Psoas muscle (tissue), 7 donors: ENCODE measurements at regions not wholly inside any gene's neighbourhood (a gene's known extent, or its start where the extent isn't known, plus 50 kb on each side); places are given as distances from the start of the nearest gene placed in this dataset.

Experiments
- ATAC-seq, 4 donors: fragments of 200-7000 bp; cut with Tn5 transposase; one replicate each; pipeline ENCODE4 v1.9.1; 2020; ENCODE audit warnings: moderate library complexity in 3 of 4, mild to moderate bottlenecking in 2 of 4
- DNase-seq, 2 donors: peaks; one replicate each; pipeline ENCODE4 v3.0.0-alpha.2; 2020
- H3K27ac ChIP-seq: fragments of 200-600 bp; one replicate; pipeline ENCODE4 v1.8.0; 2022
- H3K27me3 ChIP-seq, 3 donors: fragments of 200-600 bp in 1 of 3; one replicate each; pipeline versions ENCODE4 v1.6.1 to v1.8.0; 2013 to 2022; ENCODE audit warnings: low read length in 2 of 3, mild to moderate bottlenecking in 2 of 3, moderate library complexity in 1 of 3; ENCODE audit not compliant: insufficient read depth in 3 of 3
- H3K36me3 ChIP-seq, 2 donors: fragments of 200-600 bp in 1 of 2; one replicate each; pipeline versions ENCODE4 v1.6.1 to v1.8.0; 2013 to 2022; ENCODE audit warnings: low read depth in 1 of 2, mild to moderate bottlenecking in 1 of 2, moderate library complexity in 1 of 2; ENCODE audit not compliant: insufficient read depth in 1 of 2
- H3K4me1 ChIP-seq: fragments of 200-600 bp; one replicate; pipeline ENCODE4 v1.8.0; 2022
- H3K4me3 ChIP-seq: fragments of 200-600 bp; one replicate; pipeline ENCODE4 v1.8.0; 2022; ENCODE audit warnings: mild to moderate bottlenecking
- H3K9me3 ChIP-seq: fragments of 200-600 bp; one replicate; pipeline ENCODE4 v1.8.0; 2022
- WGBS, 3 donors: extraction: QIAGEN DNeasy Blood & Tissue Kit; methylation state at CpG; one replicate each; pipeline versions ENCODE4 v1.1.6 to v1.1.7; 2013; 5-methylcytosine and 5-hydroxymethylcytosine counted together
- intact Hi-C, 2 donors: fragments of 100-400 bp; cut with DNase I; formaldehyde crosslinking; loops; one replicate each; pipeline versions ENCODE4 v1.11.0 to v1.14.2; 2022
- TF ChIP-seq, protein P1 (sequence below): fragments of 200-600 bp; IDR thresholded peaks from one replicate; pipeline ENCODE4 v1.8.0; 2022; ENCODE audit warnings: antibody characterized with exemption
- donor health status: healthy with polysubstance abuse.
- donor health status: DM: no; HTN: no; CAD: no; lungs with moderate emphysema.
- donor health status: Bipolar disorder and iron deficiency.
- donor health status: healthy.
- donor health status: DM: yes; HTN: yes; CAD: no.
- donor health status: DM: no; HTN: no; CAD: no.
- donor health status: DM: yes; HTN: yes; CAD: no.

GRCh38 chr10:3391657-3392056, 219.1 kb upstream of the PITRM1 start:
- no peak overlapping the region for H3K4me3 ChIP-seq
- no peaks in the 10 kb centered on the region for H3K36me3 ChIP-seq
- no peaks in the 10 kb centered on the region for H3K9me3 ChIP-seq
- no peaks in the 10 kb centered on the region for H3K4me1 ChIP-seq
- H3K27me3 ChIP-seq: peaks cover 0 to 4% (median 0%) of the 10 kb centered on the region in 3 donors
- WGBS, 3 donors: 95 to 99% (median 98%) methylated on average over 1 of the region's 1 CpG
- ATAC-seq (no peak), DNase-seq (no peak)
- no peak overlapping the region for H3K27ac ChIP-seq
- intact Hi-C loops: no loop called here
- TF ChIP-seq, protein P1, sequence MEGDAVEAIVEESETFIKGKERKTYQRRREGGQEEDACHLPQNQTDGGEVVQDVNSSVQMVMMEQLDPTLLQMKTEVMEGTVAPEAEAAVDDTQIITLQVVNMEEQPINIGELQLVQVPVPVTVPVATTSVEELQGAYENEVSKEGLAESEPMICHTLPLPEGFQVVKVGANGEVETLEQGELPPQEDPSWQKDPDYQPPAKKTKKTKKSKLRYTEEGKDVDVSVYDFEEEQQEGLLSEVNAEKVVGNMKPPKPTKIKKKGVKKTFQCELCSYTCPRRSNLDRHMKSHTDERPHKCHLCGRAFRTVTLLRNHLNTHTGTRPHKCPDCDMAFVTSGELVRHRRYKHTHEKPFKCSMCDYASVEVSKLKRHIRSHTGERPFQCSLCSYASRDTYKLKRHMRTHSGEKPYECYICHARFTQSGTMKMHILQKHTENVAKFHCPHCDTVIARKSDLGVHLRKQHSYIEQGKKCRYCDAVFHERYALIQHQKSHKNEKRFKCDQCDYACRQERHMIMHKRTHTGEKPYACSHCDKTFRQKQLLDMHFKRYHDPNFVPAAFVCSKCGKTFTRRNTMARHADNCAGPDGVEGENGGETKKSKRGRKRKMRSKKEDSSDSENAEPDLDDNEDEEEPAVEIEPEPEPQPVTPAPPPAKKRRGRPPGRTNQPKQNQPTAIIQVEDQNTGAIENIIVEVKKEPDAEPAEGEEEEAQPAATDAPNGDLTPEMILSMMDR: no peak

DNA sequence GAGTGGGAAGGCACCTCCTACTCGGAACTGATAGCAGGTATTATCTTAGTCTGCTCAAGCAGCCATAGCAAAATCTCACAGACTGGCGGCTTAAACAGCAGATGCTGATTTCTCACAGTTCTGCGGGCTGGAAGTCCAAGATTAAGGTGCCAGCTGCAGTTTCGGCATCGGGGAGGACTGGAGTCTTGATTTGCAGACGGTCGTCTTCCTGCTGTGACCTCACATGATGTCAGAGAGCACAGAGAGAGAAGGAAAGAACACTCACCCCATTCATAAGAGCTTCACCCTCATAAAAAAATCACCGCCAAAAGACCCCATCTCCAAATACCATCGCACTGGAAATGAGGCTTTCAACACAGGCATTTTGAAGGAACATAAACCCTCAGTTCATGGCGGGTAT, 216.5 kb upstream of the PITRM1 start:
- H3K27ac ChIP-seq: no peak overlapping the region
- ATAC-seq (no peak), DNase-seq (no peak)
- WGBS, 3 donors: 22 to 37% (median 29%) methylated on average over 10 of the region's 10 CpGs
- TF ChIP-seq, protein P1: no peak
- H3K36me3 ChIP-seq: no peaks in the 10 kb centered on the region
- H3K4me3 ChIP-seq: no peak overlapping the region
- H3K27me3 ChIP-seq: peaks cover 0 to 7% (median 0%) of the 10 kb centered on the region in 3 donors
- intact Hi-C loops: no loop called here
- H3K9me3 ChIP-seq: peaks cover 14% of the 10 kb centered on the region
- no peaks in the 10 kb centered on the region for H3K4me1 ChIP-seq

DNA sequence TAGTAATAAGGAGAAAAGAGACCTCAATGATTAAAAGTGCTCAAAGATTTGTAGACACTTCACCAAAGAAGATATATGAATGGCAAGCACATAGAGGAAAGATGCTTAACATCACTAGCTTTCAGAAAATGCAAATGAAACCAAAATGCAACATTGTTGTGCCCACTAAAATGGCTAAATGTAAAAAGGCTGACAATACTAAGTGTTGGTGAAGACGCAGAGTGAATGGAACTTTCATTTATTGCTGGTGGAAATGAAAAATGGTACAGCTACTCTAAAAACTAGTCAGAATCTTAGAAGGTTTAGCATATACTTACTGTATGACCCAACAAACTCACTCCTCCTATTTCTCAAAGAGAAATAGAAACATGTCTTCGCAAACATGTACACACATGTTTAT, 212.9 kb upstream of the PITRM1 start:
- Histone ChIP-seq H3K4me1 (no peaks in the 10 kb centered on the region), H3K4me3 (no peak overlapping the region), H3K27ac (no peak overlapping the region), H3K36me3 (no peaks in the 10 kb centered on the region), H3K9me3 (peaks cover 14% of the 10 kb centered on the region), H3K27me3 (peaks cover 0 to 7% (median 0%) of the 10 kb centered on the region in 3 donors)
- ATAC-seq (no peak), DNase-seq (no peak)
- WGBS, 3 donors: 97 to 100% (median 98%) methylated on average over 2 of the region's 2 CpGs
- TF ChIP-seq, protein P1: no peak
- intact Hi-C loops: no loop called here

- WGBS, 3 donors: 77 to 82% (median 79%) methylated on average over 2 of the region's 2 CpGs
- ATAC-seq (no peak), DNase-seq (no peak)
- peaks cover 0 to 7% (median 0%) of the 10 kb centered on the region in 3 donors for H3K27me3 ChIP-seq
- no peaks in the 10 kb centered on the region for H3K36me3 ChIP-seq
- no peaks in the 10 kb centered on the region for H3K4me1 ChIP-seq
- TF ChIP-seq, protein P1: no peak
- intact Hi-C loops: no loop called here
- H3K9me3 ChIP-seq: peaks cover 14% of the 10 kb centered on the region
- H3K27ac ChIP-seq: no peak overlapping the region
- no peak overlapping the region for H3K4me3 ChIP-seq
Observed at GRCh38 chr10:3382092-3382491, 209.5 kb upstream of the PITRM1 start.

- TF ChIP-seq, protein P1: no peak
- H3K27me3 ChIP-seq: no peaks in the 10 kb centered on the region
- H3K4me1 ChIP-seq: no peaks in the 10 kb centered on the region
- WGBS, 3 donors: 87 to 93% (median 92%) methylated on average over 7 of the region's 7 CpGs
- peaks cover 7% of the 10 kb centered on the region for H3K9me3 ChIP-seq
- H3K4me3 ChIP-seq: no peak overlapping the region
- intact Hi-C loops: no loop called here
- H3K36me3 ChIP-seq: no peaks in the 10 kb centered on the region
- ATAC-seq: no peak
- H3K27ac ChIP-seq: no peak overlapping the region
- no peak for DNase-seq
Observed at GRCh38 chr10:3380406-3381050, 207.9 kb upstream of the PITRM1 start.
